ENCODE measurements at regions not wholly inside any gene's neighbourhood (a gene's known extent, or its start where the extent isn't known, plus 50 kb on each side); places are given as distances from the start of the nearest gene placed in this dataset.

GRCh38 chr1:96187020-96187419 lies 534.6 kb upstream of the PTBP2 start:
- TF ChIP-seq CTCF (IDR thresholded peaks at IDR 0.05) (no peak), POLR2A (IDR thresholded peaks at IDR 0.05) (no peak), EP300 (IDR thresholded peaks at IDR 0.05) (no peak)
